Medulla oblongata (tissue), 1 donor: ENCODE measurements at regions not wholly inside any gene's neighbourhood (a gene's known extent, or its start where the extent isn't known, plus 50 kb on each side); places are given as distances from the start of the nearest gene placed in this dataset.

Experiments
- DNase-seq: peaks from one replicate; pipeline ENCODE4 v3.0.0-alpha.2; 2015; ENCODE audit errors: extremely low spot score

- DNase-seq = peak; percentile 26
Measured at GRCh38 chr2:35946478-35946877, 409.1 kb upstream of the CRIM1 start.

GRCh38 chr2:35938838-35939237 lies 416.7 kb upstream of the CRIM1 start:
- DNase-seq = no peak

- DNase-seq = no peak
Measured at GRCh38 chr2:35933031-35933430, 422.5 kb upstream of the CRIM1 start.

GRCh38 chr2:35932276-35932963 lies 423.2 kb upstream of the CRIM1 start:
- no peak for DNase-seq

- DNase-seq = no peak
Measured at GRCh38 chr2:35931626-35932025, 424.0 kb upstream of the CRIM1 start.

- no peak for DNase-seq
Measured at GRCh38 chr2:35931115-35931514, 424.5 kb upstream of the CRIM1 start.

GRCh38 chr2:35929551-35929950 lies 426.0 kb upstream of the CRIM1 start:
- DNase-seq = no peak

GRCh38 chr2:35920061-35920460 lies 435.5 kb upstream of the CRIM1 start:
- no peak for DNase-seq

GRCh38 chr2:35915261-35915660 lies 440.3 kb upstream of the CRIM1 start:
- DNase-seq = no peak

- no peak for DNase-seq
Measured at GRCh38 chr2:35891936-35892335, 463.6 kb upstream of the CRIM1 start.

GRCh38 chr2:35891528-35891927 lies 464.1 kb upstream of the CRIM1 start:
- DNase-seq = no peak

GRCh38 chr2:35887146-35887545 lies 468.4 kb upstream of the CRIM1 start:
- no peak for DNase-seq

- no peak for DNase-seq
Measured at GRCh38 chr2:35873921-35874320, 481.7 kb upstream of the CRIM1 start.

- DNase-seq = no peak
Measured at GRCh38 chr2:35871672-35872071, 483.9 kb upstream of the CRIM1 start.

GRCh38 chr2:35870713-35871112 lies 484.9 kb upstream of the CRIM1 start:
- DNase-seq = no peak

GRCh38 chr2:35864141-35864540 lies 491.4 kb upstream of the CRIM1 start:
- DNase-seq = no peak

- no peak for DNase-seq
Measured at GRCh38 chr2:35858216-35858615, 497.4 kb upstream of the CRIM1 start.

- no peak for DNase-seq
Measured at GRCh38 chr2:35857498-35857897, 498.1 kb upstream of the CRIM1 start.

- DNase-seq = no peak
Measured at GRCh38 chr2:35831385-35831784, 524.2 kb upstream of the CRIM1 start.

- DNase-seq = no peak
Measured at GRCh38 chr2:35830833-35831232, 524.7 kb upstream of the CRIM1 start.

GRCh38 chr2:35827086-35827485 lies 528.5 kb upstream of the CRIM1 start:
- DNase-seq = no peak

GRCh38 chr2:35822716-35823115 lies 532.9 kb upstream of the CRIM1 start:
- DNase-seq = no peak

- no peak for DNase-seq
Measured at GRCh38 chr2:35821675-35822074, 533.9 kb upstream of the CRIM1 start.

GRCh38 chr2:35820391-35820790 lies 535.2 kb upstream of the CRIM1 start:
- DNase-seq = no peak
